ENCODE measurements at regions not wholly inside any gene's neighbourhood (a gene's known extent, or its start where the extent isn't known, plus 50 kb on each side); places are given as distances from the start of the nearest gene placed in this dataset.

GRCh38 chr22:22097727-22098228, 115.2 kb upstream of the TOP3B start:
- H3K36me3 Mint-ChIP-seq (ENCODE audit: unreplicated experiment), result no peaks in the 10 kb centered on the region
- no peak for DNase-seq (ENCODE audit: extremely low spot score, unreplicated experiment)
- peaks cover 70% of the 10 kb centered on the region for H3K27me3 Mint-ChIP-seq (ENCODE audit: unreplicated experiment)
- no peak overlapping the region for H3K4me3 Mint-ChIP-seq (ENCODE audit: unreplicated experiment)
- no peak overlapping the region for H3K27ac Mint-ChIP-seq (ENCODE audit: unreplicated experiment)
- no peaks in the 10 kb centered on the region for H3K9me3 Mint-ChIP-seq (ENCODE audit: unreplicated experiment)
- no peaks in the 10 kb centered on the region for H3K4me1 Mint-ChIP-seq (ENCODE audit: unreplicated experiment)
- no peak for TF ChIP-seq CTCF (IDR thresholded peaks at IDR 0.05)

GRCh38 chr22:22094921-22095320, 112.3 kb upstream of the TOP3B start:
- no peak overlapping the region for H3K4me3 Mint-ChIP-seq (ENCODE audit: unreplicated experiment)
- H3K36me3 Mint-ChIP-seq (ENCODE audit: unreplicated experiment), result no peaks in the 10 kb centered on the region
- TF ChIP-seq CTCF (IDR thresholded peaks at IDR 0.05), result no peak
- peaks cover 76% of the 10 kb centered on the region for H3K27me3 Mint-ChIP-seq (ENCODE audit: unreplicated experiment)
- H3K9me3 Mint-ChIP-seq (ENCODE audit: unreplicated experiment), result no peaks in the 10 kb centered on the region
- DNase-seq (ENCODE audit: extremely low spot score, unreplicated experiment), result no peak
- no peak overlapping the region for H3K27ac Mint-ChIP-seq (ENCODE audit: unreplicated experiment)
- H3K4me1 Mint-ChIP-seq (ENCODE audit: unreplicated experiment), result no peaks in the 10 kb centered on the region

DNA sequence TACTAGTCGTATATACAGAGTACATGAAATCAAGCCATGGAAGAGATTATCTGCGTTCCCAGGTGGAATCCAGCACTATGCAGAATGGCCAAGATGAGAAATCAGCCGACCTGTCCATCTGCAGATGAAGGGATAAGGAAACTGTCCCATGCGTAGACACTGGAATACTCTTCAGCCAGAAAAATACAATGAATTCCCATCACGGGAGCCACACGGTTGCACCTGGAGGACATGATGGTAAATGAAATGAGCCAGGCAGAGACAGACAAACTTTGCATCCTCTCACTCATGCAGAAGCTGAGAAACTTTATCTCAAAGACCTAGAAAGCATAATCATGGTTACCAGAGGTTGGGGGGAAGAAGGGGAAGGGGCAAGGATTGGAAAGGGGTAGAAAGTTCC, 111.9 kb upstream of the TOP3B start:
- no peaks in the 10 kb centered on the region for H3K36me3 Mint-ChIP-seq (ENCODE audit: unreplicated experiment)
- no peaks in the 10 kb centered on the region for H3K9me3 Mint-ChIP-seq (ENCODE audit: unreplicated experiment)
- TF ChIP-seq CTCF (IDR thresholded peaks at IDR 0.05), result no peak
- H3K27ac Mint-ChIP-seq (ENCODE audit: unreplicated experiment), result no peak overlapping the region
- peaks cover 76% of the 10 kb centered on the region for H3K27me3 Mint-ChIP-seq (ENCODE audit: unreplicated experiment)
- H3K4me1 Mint-ChIP-seq (ENCODE audit: unreplicated experiment), result no peaks in the 10 kb centered on the region
- no peak for DNase-seq (ENCODE audit: extremely low spot score, unreplicated experiment)
- H3K4me3 Mint-ChIP-seq (ENCODE audit: unreplicated experiment), result no peak overlapping the region

DNA sequence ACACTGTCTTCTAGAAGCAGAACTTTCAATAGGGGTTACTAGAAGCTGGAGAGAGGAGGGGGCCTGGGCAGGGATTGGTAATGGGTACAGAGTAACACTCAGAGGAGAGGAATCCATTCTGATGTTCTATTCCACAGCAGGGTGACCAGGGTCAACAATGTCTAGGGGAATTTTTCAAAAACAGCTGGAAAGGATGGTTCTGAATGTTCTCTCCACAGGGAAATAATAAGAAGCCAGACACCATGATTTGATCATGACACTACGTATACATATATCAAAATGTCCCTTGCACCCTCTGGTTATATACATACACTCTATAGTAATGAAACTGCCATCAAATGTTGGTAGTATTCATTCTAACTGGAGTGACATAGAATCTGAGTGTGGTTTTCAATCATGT, 111.2 kb upstream of the TOP3B start:
- no peak for TF ChIP-seq CTCF (IDR thresholded peaks at IDR 0.05)
- Mint-ChIP-seq H3K27me3 (ENCODE audit: unreplicated experiment) (peaks cover 75% of the 10 kb centered on the region), H3K4me1 (ENCODE audit: unreplicated experiment) (no peaks in the 10 kb centered on the region), H3K4me3 (ENCODE audit: unreplicated experiment) (no peak overlapping the region), H3K9me3 (ENCODE audit: unreplicated experiment) (no peaks in the 10 kb centered on the region), H3K27ac (ENCODE audit: unreplicated experiment) (no peak overlapping the region), H3K36me3 (ENCODE audit: unreplicated experiment) (no peaks in the 10 kb centered on the region)
- DNase-seq (ENCODE audit: extremely low spot score, unreplicated experiment), result no peak

DNA sequence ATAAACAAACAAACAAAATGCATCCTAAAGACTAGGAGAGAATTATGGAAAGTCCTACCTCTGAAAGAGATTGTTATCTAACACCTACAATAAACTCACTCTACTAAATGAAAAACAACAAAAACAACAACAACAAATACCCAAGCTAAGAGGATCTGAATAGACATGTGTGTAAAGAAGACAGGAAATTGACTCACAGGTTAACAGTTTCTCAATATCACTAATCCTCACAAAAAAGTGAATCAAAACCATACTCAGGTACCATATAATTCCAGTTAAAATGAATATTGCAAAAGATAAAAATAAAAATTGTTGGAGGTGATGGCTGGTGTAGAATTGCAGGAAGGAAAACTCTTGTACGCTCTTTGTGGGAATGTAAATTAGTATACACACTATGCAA, 110.4 kb upstream of the TOP3B start:
- H3K36me3 Mint-ChIP-seq (ENCODE audit: unreplicated experiment), result no peaks in the 10 kb centered on the region
- no peak overlapping the region for H3K4me3 Mint-ChIP-seq (ENCODE audit: unreplicated experiment)
- no peak for TF ChIP-seq CTCF (IDR thresholded peaks at IDR 0.05)
- peaks cover 71% of the 10 kb centered on the region for H3K27me3 Mint-ChIP-seq (ENCODE audit: unreplicated experiment)
- H3K4me1 Mint-ChIP-seq (ENCODE audit: unreplicated experiment), result no peaks in the 10 kb centered on the region
- no peak overlapping the region for H3K27ac Mint-ChIP-seq (ENCODE audit: unreplicated experiment)
- DNase-seq (ENCODE audit: extremely low spot score, unreplicated experiment), result no peak
- H3K9me3 Mint-ChIP-seq (ENCODE audit: unreplicated experiment), result no peaks in the 10 kb centered on the region

Data from osteocyte (in vitro differentiated cells).